ENCODE measurements at regions not wholly inside any gene's neighbourhood (a gene's known extent, or its start where the extent isn't known, plus 50 kb on each side); places are given as distances from the start of the nearest gene placed in this dataset.

DNA sequence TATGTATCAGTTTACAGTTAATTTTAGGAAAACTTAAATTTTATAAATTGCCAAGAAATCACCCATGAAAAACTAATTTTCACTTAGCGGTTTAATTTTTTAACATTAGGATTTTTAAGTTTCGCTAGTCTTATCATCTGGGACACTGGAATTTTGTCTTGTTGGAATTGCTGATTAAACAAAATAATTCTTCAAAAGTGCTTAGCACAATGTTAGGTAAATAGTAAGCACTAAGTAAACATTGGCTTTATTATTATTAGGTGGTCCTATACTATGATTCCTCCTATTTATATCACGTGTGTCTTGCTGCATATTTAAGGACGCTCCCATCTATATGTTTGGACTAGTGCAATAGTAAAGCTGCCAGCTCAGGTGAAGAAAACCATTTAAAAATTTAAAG lies 54.6 kb upstream of the MAP4K3 start:
- peaks cover 0 to 13% (median 7%) of the 10 kb centered on the region in 5 donors for H3K4me1 ChIP-seq (ENCODE audit: control insufficient read depth in 5 of 5, insufficient read depth in 5 of 5, low read length in 5 of 5)
- DNase-seq = no peak
- ATAC-seq (ENCODE audit: insufficient read depth, low FRiP score) = no peak

GRCh38 chr2:39492095-39492590 lies 55.1 kb upstream of the MAP4K3 start:
- Histone ChIP-seq H3K36me3 (ENCODE audit: control insufficient read depth in 4 of 4, insufficient read depth in 4 of 4, low read length in 4 of 4) (no peaks in the 10 kb centered on the region), H3K4me3 (no peak overlapping the region), H3K9ac (ENCODE audit: insufficient read depth in 1 of 2, low read length in 2 of 2) (no peak overlapping the region), H3K4me1 (ENCODE audit: control insufficient read depth in 5 of 5, insufficient read depth in 5 of 5, low read length in 5 of 5) (peaks cover 0 to 18% (median 8%) of the 10 kb centered on the region in 5 donors), H3K27ac (ENCODE audit: low read depth in 1 of 2, low read length in 1 of 2) (peak overlapping the region in 1 of 2 donors; percentile 73), H3K9me3 (ENCODE audit: control insufficient read depth in 4 of 4, insufficient read depth in 3 of 4, low read length in 3 of 4) (no peaks in the 10 kb centered on the region), H3K27me3 (ENCODE audit: control insufficient read depth in 3 of 3, insufficient read depth in 3 of 3, low read length in 2 of 3) (no peaks in the 10 kb centered on the region)
- WGBS, 2 donors = 33 to 34% methylated on average over 3 of the region's 3 CpGs
- DNase-seq = peak in 1 of 3 donors; percentile 13
- ATAC-seq (ENCODE audit: insufficient read depth, low FRiP score) = peak; percentile 86
- no peak for TF ChIP-seq CTCF (IDR thresholded peaks at IDR 0.05; ENCODE audit: control extremely low read depth, extremely low read depth)

More for the DNA sequence above, 54.6 kb upstream of the MAP4K3 start:
- Histone ChIP-seq H3K27me3 (ENCODE audit: control insufficient read depth in 3 of 3, insufficient read depth in 3 of 3, low read length in 2 of 3) (no peaks in the 10 kb centered on the region), H3K9ac (ENCODE audit: insufficient read depth in 1 of 2, low read length in 2 of 2) (no peak overlapping the region), H3K4me3 (no peak overlapping the region), H3K27ac (ENCODE audit: low read depth in 1 of 2, low read length in 1 of 2) (peak overlapping the region in 1 of 2 donors; percentile 73), H3K36me3 (ENCODE audit: control insufficient read depth in 4 of 4, insufficient read depth in 4 of 4, low read length in 4 of 4) (no peaks in the 10 kb centered on the region), H3K9me3 (ENCODE audit: control insufficient read depth in 4 of 4, insufficient read depth in 3 of 4, low read length in 3 of 4) (no peaks in the 10 kb centered on the region)
- WGBS, 2 donors = 81 to 93% methylated on average over 4 of the region's 4 CpGs
- TF ChIP-seq CTCF (IDR thresholded peaks at IDR 0.05; ENCODE audit: control extremely low read depth, extremely low read depth) = no peak

DNA sequence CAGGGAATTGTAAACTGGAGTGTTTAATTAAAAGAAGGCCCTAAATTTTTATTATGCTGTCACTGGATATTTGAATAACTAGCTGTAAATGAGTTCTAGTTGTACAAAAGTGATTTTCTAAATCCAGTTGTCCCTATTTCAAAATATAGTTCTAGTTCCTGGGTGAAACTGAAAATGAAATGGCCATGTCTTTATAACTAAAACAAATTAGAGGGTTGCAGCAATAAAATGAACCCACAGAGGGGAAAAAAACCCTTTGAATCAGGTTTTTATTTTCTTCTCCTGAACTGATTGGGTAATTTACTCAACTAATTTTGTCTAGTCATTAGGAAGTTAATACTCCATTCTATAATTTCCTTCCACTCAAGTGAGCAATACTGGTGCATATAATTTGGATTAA lies 55.6 kb upstream of the MAP4K3 start:
- ATAC-seq (ENCODE audit: insufficient read depth, low FRiP score) (no peak), DNase-seq (no peak)
- Histone ChIP-seq H3K4me1 (ENCODE audit: control insufficient read depth in 5 of 5, insufficient read depth in 5 of 5, low read length in 5 of 5) (peaks cover 0 to 20% (median 8%) of the 10 kb centered on the region in 5 donors), H3K9me3 (ENCODE audit: control insufficient read depth in 4 of 4, insufficient read depth in 3 of 4, low read length in 3 of 4) (no peaks in the 10 kb centered on the region), H3K36me3 (ENCODE audit: control insufficient read depth in 4 of 4, insufficient read depth in 4 of 4, low read length in 4 of 4) (no peaks in the 10 kb centered on the region), H3K27ac (ENCODE audit: low read depth in 1 of 2, low read length in 1 of 2) (peak overlapping the region in 1 of 2 donors; percentile 73), H3K27me3 (ENCODE audit: control insufficient read depth in 3 of 3, insufficient read depth in 3 of 3, low read length in 2 of 3) (no peaks in the 10 kb centered on the region), H3K9ac (ENCODE audit: insufficient read depth in 1 of 2, low read length in 2 of 2) (no peak overlapping the region), H3K4me3 (no peak overlapping the region)
- no peak for TF ChIP-seq CTCF (IDR thresholded peaks at IDR 0.05; ENCODE audit: control extremely low read depth, extremely low read depth)

GRCh38 chr2:39494784-39495251 lies 57.7 kb upstream of the MAP4K3 start:
- Histone ChIP-seq H3K27ac (ENCODE audit: low read depth in 1 of 2, low read length in 1 of 2) (peak overlapping the region in 1 of 2 donors; percentile 58), H3K4me3 (no peak overlapping the region), H3K4me1 (ENCODE audit: control insufficient read depth in 5 of 5, insufficient read depth in 5 of 5, low read length in 5 of 5) (peaks cover 4 to 24% (median 14%) of the 10 kb centered on the region in 5 donors), H3K36me3 (ENCODE audit: control insufficient read depth in 4 of 4, insufficient read depth in 4 of 4, low read length in 4 of 4) (no peaks in the 10 kb centered on the region), H3K9me3 (ENCODE audit: control insufficient read depth in 4 of 4, insufficient read depth in 3 of 4, low read length in 3 of 4) (no peaks in the 10 kb centered on the region), H3K9ac (ENCODE audit: insufficient read depth in 1 of 2, low read length in 2 of 2) (no peak overlapping the region), H3K27me3 (ENCODE audit: control insufficient read depth in 3 of 3, insufficient read depth in 3 of 3, low read length in 2 of 3) (no peaks in the 10 kb centered on the region)
- DNase-seq (peak; percentile 59 to 64 (median 62)), ATAC-seq (ENCODE audit: insufficient read depth, low FRiP score) (no peak)
- WGBS, 2 donors = 45 to 61% methylated on average over 6 of the region's 6 CpGs
- TF ChIP-seq CTCF (IDR thresholded peaks at IDR 0.05; ENCODE audit: control extremely low read depth, extremely low read depth) = no peak

Measured in lung (tissue), 11 donors.